BLaER1 treated with 17β-estradiol and CSF1 and Interleukin-3, amounts not matched to agents 10 nM and 100 nM (cell line): ENCODE measurements at regions not wholly inside any gene's neighbourhood (a gene's known extent, or its start where the extent isn't known, plus 50 kb on each side); places are given as distances from the start of the nearest gene placed in this dataset.

Experiments
- H3K27ac ChIP-seq, 11 experiments: shearing (Covaris generic); formaldehyde crosslinking; 2 replicates each; pipeline ENCODE4 v1.8.1; 2022
- H3K27me3 ChIP-seq, 11 experiments: shearing (Covaris generic); formaldehyde crosslinking; 2 replicates each; pipeline ENCODE4 v1.8.1; 2022
- H3K36me3 ChIP-seq, 11 experiments: shearing (Covaris generic); formaldehyde crosslinking; 2 replicates each; pipeline ENCODE4 v1.8.1; 2022
- H3K4me1 ChIP-seq, 10 experiments: shearing (Covaris generic); formaldehyde crosslinking; 2 replicates each; pipeline ENCODE4 v1.8.1; 2022
- H3K4me2 ChIP-seq, 11 experiments: shearing (Covaris generic); formaldehyde crosslinking; 2 replicates each; pipeline ENCODE4 v1.8.1; 2022
- H3K4me3 ChIP-seq, 10 experiments: shearing (Covaris generic); formaldehyde crosslinking; 2 replicates each; pipeline ENCODE4 v1.8.1; 2022
- H3K9ac ChIP-seq, 11 experiments: shearing (Covaris generic); formaldehyde crosslinking; 2 replicates each; pipeline ENCODE4 v1.8.1; 2022
- H3K9me3 ChIP-seq, 11 experiments: shearing (Covaris generic); formaldehyde crosslinking; replicated peaks in 1 of 11; 2 replicates each; pipeline ENCODE4 v1.8.1; 2022
- H4K20me1 ChIP-seq, 11 experiments: shearing (Covaris generic); formaldehyde crosslinking; 2 replicates each; pipeline ENCODE4 v1.8.1; 2022
- Cebpa-rat ChIP-seq, 11 experiments: shearing (Covaris generic); IDR thresholded peaks; 2 replicates each; pipeline ENCODE4 v1.8.1; 2022

GRCh38 chr15:98425173-98425572 lies 223.2 kb upstream of the IGF1R start:
- Histone ChIP-seq H4K20me1 (peaks cover 0 to 11% (median 0%) of the 10 kb centered on the region in 11 experiments; a peak in 1 of 22 replicates), H3K27ac (no peak overlapping the region), H3K4me2 (no peak overlapping the region), H3K4me3 (no peak overlapping the region), H3K36me3 (no peaks in the 10 kb centered on the region), H3K27me3 (peaks cover 20 to 35% (median 25%) of the 10 kb centered on the region in 11 experiments), H3K4me1 (peaks cover 0 to 15% (median 9%) of the 10 kb centered on the region in 10 experiments; a peak in 15 of 20 replicates), H3K9ac (no peak overlapping the region), H3K9me3 (peaks cover 10 to 22% (median 16%) of the 10 kb centered on the region in 11 experiments; a peak in 21 of 22 replicates)
- no peak for TF ChIP-seq Cebpa-rat (IDR thresholded peaks at IDR 0.05)

GRCh38 chr15:98427321-98427720 lies 221.0 kb upstream of the IGF1R start:
- Histone ChIP-seq H3K4me1 (no peaks in the 10 kb centered on the region), H3K27me3 (peaks cover 0 to 13% (median 3%) of the 10 kb centered on the region in 11 experiments; a peak in 17 of 22 replicates), H3K36me3 (no peaks in the 10 kb centered on the region), H3K9ac (no peak overlapping the region), H3K4me2 (no peak overlapping the region), H3K9me3 (peaks cover 13 to 30% (median 18%) of the 10 kb centered on the region in 11 experiments), H3K27ac (no peak overlapping the region), H4K20me1 (0 out of 22 replicates have a peak, but pooled peaks cover 0 to 3% (median 0%) of the 10 kb centered on the region in 11 experiments), H3K4me3 (no peak overlapping the region)
- no peak for TF ChIP-seq Cebpa-rat (IDR thresholded peaks at IDR 0.05)

GRCh38 chr15:98428253-98428989 lies 219.9 kb upstream of the IGF1R start:
- Histone ChIP-seq H3K9me3 (peaks cover 17 to 41% (median 26%) of the 10 kb centered on the region in 11 experiments), H3K27ac (no peak overlapping the region), H3K4me1 (no peaks in the 10 kb centered on the region), H3K27me3 (0 out of 22 replicates have a peak, but pooled peaks cover 0 to 6% (median 0%) of the 10 kb centered on the region in 11 experiments), H3K4me2 (no peak overlapping the region), H3K4me3 (no peak overlapping the region), H3K9ac (no peak overlapping the region), H4K20me1 (no peaks in the 10 kb centered on the region), H3K36me3 (no peaks in the 10 kb centered on the region)
- no peak for TF ChIP-seq Cebpa-rat (IDR thresholded peaks at IDR 0.05)

- peaks cover 21 to 41% (median 31%) of the 10 kb centered on the region in 11 experiments for H3K9me3 ChIP-seq
- H3K4me1 ChIP-seq, result no peaks in the 10 kb centered on the region
- H3K36me3 ChIP-seq, result no peaks in the 10 kb centered on the region
- H3K9ac ChIP-seq, result no peak overlapping the region
- no peak overlapping the region for H3K27ac ChIP-seq
- no peak for TF ChIP-seq Cebpa-rat (IDR thresholded peaks at IDR 0.05)
- no peaks in the 10 kb centered on the region for H4K20me1 ChIP-seq
- H3K4me2 ChIP-seq, result no peak overlapping the region
- no peak overlapping the region for H3K4me3 ChIP-seq
- 0 out of 22 replicates have a peak, but pooled peaks cover 0 to 6% (median 0%) of the 10 kb centered on the region in 11 experiments for H3K27me3 ChIP-seq
Measured at GRCh38 chr15:98431171-98431570, 217.2 kb upstream of the IGF1R start.

- H3K9me3 ChIP-seq, result peaks cover 18 to 36% (median 29%) of the 10 kb centered on the region in 11 experiments
- H3K4me3 ChIP-seq, result no peak overlapping the region
- no peak overlapping the region for H3K4me2 ChIP-seq
- no peaks in the 10 kb centered on the region for H3K4me1 ChIP-seq
- no peak overlapping the region for H3K9ac ChIP-seq
- H3K27me3 ChIP-seq, result 0 out of 22 replicates have a peak, but pooled peaks cover 0 to 4% (median 0%) of the 10 kb centered on the region in 11 experiments
- H3K27ac ChIP-seq, result no peak overlapping the region
- no peak for TF ChIP-seq Cebpa-rat (IDR thresholded peaks at IDR 0.05)
- H3K36me3 ChIP-seq, result no peaks in the 10 kb centered on the region
- no peaks in the 10 kb centered on the region for H4K20me1 ChIP-seq
Measured at GRCh38 chr15:98433346-98433745, 215.0 kb upstream of the IGF1R start.

GRCh38 chr15:98433856-98434255 lies 214.5 kb upstream of the IGF1R start:
- no peak for TF ChIP-seq Cebpa-rat (IDR thresholded peaks at IDR 0.05)
- Histone ChIP-seq H3K36me3 (no peaks in the 10 kb centered on the region), H3K4me2 (no peak overlapping the region), H3K27me3 (no peaks in the 10 kb centered on the region), H3K9me3 (peaks cover 13 to 31% (median 24%) of the 10 kb centered on the region in 11 experiments), H4K20me1 (no peaks in the 10 kb centered on the region), H3K4me3 (no peak overlapping the region), H3K27ac (no peak overlapping the region), H3K4me1 (no peaks in the 10 kb centered on the region), H3K9ac (no peak overlapping the region)

GRCh38 chr15:98437752-98438151 lies 210.6 kb upstream of the IGF1R start:
- Histone ChIP-seq H3K4me3 (no peak overlapping the region), H3K27ac (no peak overlapping the region), H3K9me3 (peaks cover under 1 to 12% (median 6%) of the 10 kb centered on the region in 11 experiments; a peak in 19 of 22 replicates), H3K27me3 (no peaks in the 10 kb centered on the region), H3K4me2 (no peak overlapping the region), H3K36me3 (no peaks in the 10 kb centered on the region), H4K20me1 (no peaks in the 10 kb centered on the region), H3K9ac (no peak overlapping the region), H3K4me1 (peaks cover 5 to 20% (median 17%) of the 10 kb centered on the region in 10 experiments; a peak in 17 of 20 replicates)
- TF ChIP-seq Cebpa-rat (IDR thresholded peaks at IDR 0.05), result no peak

- H3K9ac ChIP-seq, result no peak overlapping the region
- H3K9me3 ChIP-seq, result peaks cover 0 to 6% (median 1%) of the 10 kb centered on the region in 11 experiments; a peak in 5 of 22 replicates
- no peak overlapping the region for H3K4me2 ChIP-seq
- no peaks in the 10 kb centered on the region for H4K20me1 ChIP-seq
- no peaks in the 10 kb centered on the region for H3K27me3 ChIP-seq
- peaks cover 5 to 20% (median 19%) of the 10 kb centered on the region in 10 experiments; a peak in 17 of 20 replicates for H3K4me1 ChIP-seq
- no peaks in the 10 kb centered on the region for H3K36me3 ChIP-seq
- H3K27ac ChIP-seq, result no peak overlapping the region
- H3K4me3 ChIP-seq, result no peak overlapping the region
- TF ChIP-seq Cebpa-rat (IDR thresholded peaks at IDR 0.05), result no peak
Measured at GRCh38 chr15:98438326-98438725, 210.0 kb upstream of the IGF1R start.

GRCh38 chr15:98438907-98439306 lies 209.4 kb upstream of the IGF1R start:
- H4K20me1 ChIP-seq, result no peaks in the 10 kb centered on the region
- peaks cover 0 to 1% (median 0%) of the 10 kb centered on the region in 11 experiments; a peak in 1 of 22 replicates for H3K9me3 ChIP-seq
- no peaks in the 10 kb centered on the region for H3K27me3 ChIP-seq
- no peaks in the 10 kb centered on the region for H3K36me3 ChIP-seq
- no peak overlapping the region for H3K27ac ChIP-seq
- peaks cover 5 to 20% (median 19%) of the 10 kb centered on the region in 10 experiments; a peak in 17 of 20 replicates for H3K4me1 ChIP-seq
- no peak overlapping the region for H3K4me2 ChIP-seq
- no peak for TF ChIP-seq Cebpa-rat (IDR thresholded peaks at IDR 0.05)
- H3K9ac ChIP-seq, result no peak overlapping the region
- H3K4me3 ChIP-seq, result no peak overlapping the region
